Karpas-422 (cell line): ENCODE measurements at regions not wholly inside any gene's neighbourhood (a gene's known extent, or its start where the extent isn't known, plus 50 kb on each side); places are given as distances from the start of the nearest gene placed in this dataset.

Experiments used
- DNase-seq: peaks from one replicate; pipeline ENCODE4 v3.0.0-alpha.2; 2015
- H2AFZ ChIP-seq: fragments of 200-600 bp; sonication (generic); 2 replicates; pipeline ENCODE4 v1.6.1; 2014; ENCODE audit warnings: antibody characterized with exemption, low read length, mixed read lengths
- H3K27ac ChIP-seq: fragments of 200-600 bp; sonication (generic); 2 replicates; pipeline ENCODE4 v1.5.1; 2014; ENCODE audit warnings: mild to moderate bottlenecking, low read length, moderate library complexity
- H3K27me3 ChIP-seq: fragments of 200-600 bp; sonication (generic); 2 replicates; pipeline ENCODE4 v1.6.1; 2014; ENCODE audit warnings: low read length, mixed read lengths
- H3K36me3 ChIP-seq: fragments of 200-600 bp; sonication (generic); 2 replicates; pipeline ENCODE4 v1.6.1; 2014; ENCODE audit warnings: low read length, mixed read lengths; ENCODE audit not compliant: insufficient read depth
- H3K4me1 ChIP-seq: fragments of 200-600 bp; sonication (generic); 2 replicates; pipeline ENCODE4 v1.6.1; 2014; ENCODE audit warnings: mild to moderate bottlenecking, low read length, mixed read lengths
- H3K4me2 ChIP-seq: fragments of 200-600 bp; sonication (generic); 2 replicates; pipeline ENCODE4 v1.6.1; 2014; ENCODE audit warnings: low read length, low read depth, mild to moderate bottlenecking; ENCODE audit not compliant: poor library complexity, severe bottlenecking
- H3K4me3 ChIP-seq: fragments of 200-600 bp; sonication (generic); 2 replicates; pipeline ENCODE4 v1.5.1; 2014; ENCODE audit warnings: mild to moderate bottlenecking, antibody characterized with exemption, low read length, mixed read lengths
- H3K79me2 ChIP-seq: fragments of 200-600 bp; sonication (generic); 2 replicates; pipeline ENCODE4 v1.6.1; 2014; ENCODE audit warnings: mild to moderate bottlenecking, low read length, mixed read lengths
- H3K9ac ChIP-seq: fragments of 200-600 bp; sonication (generic); 2 replicates; pipeline ENCODE4 v1.6.0; 2014; ENCODE audit warnings: low read length
- H3K9me2 ChIP-seq: fragments of 200-600 bp; sonication (generic), shearing (Covaris generic); replicated peaks from 2 replicates; pipeline ENCODE4 v1.6.0; 2014; ENCODE audit warnings: mild to moderate bottlenecking, low read length, moderate library complexity; ENCODE audit not compliant: insufficient read depth
- H3K9me3 ChIP-seq: fragments of 300-700, 200-600 bp; sonication (generic); 2 replicates; pipeline ENCODE4 v1.6.1; 2014; ENCODE audit warnings: low read length, mixed read lengths
- H4K20me1 ChIP-seq: fragments of 200-600 bp; sonication (generic); 2 replicates; pipeline ENCODE4 v1.6.1; 2014; ENCODE audit warnings: mild to moderate bottlenecking, antibody characterized with exemption, low read length, low read depth; ENCODE audit not compliant: insufficient read depth

GRCh38 chr14:104358528-104359300 is 220.3 kb downstream of the KIF26A start:
- Histone ChIP-seq H3K9ac (no peak overlapping the region), H3K9me2 (no peaks in the 10 kb centered on the region), H4K20me1 (0 out of 2 replicates have a peak, but pooled peaks cover 7% of the 10 kb centered on the region), H3K4me1 (no peaks in the 10 kb centered on the region), H3K79me2 (no peaks in the 10 kb centered on the region), H3K36me3 (no peaks in the 10 kb centered on the region), H2AFZ (no peak overlapping the region), H3K27ac (no peak overlapping the region), H3K27me3 (no peaks in the 10 kb centered on the region; the same call in 1 of the 2 replicates), H3K4me3 (no peak overlapping the region), H3K4me2 (no peak overlapping the region), H3K9me3 (no peaks in the 10 kb centered on the region)
- DNase-seq, result no peak

- Histone ChIP-seq H3K9me2 (no peaks in the 10 kb centered on the region), H3K4me3 (no peak overlapping the region), H2AFZ (no peak overlapping the region), H3K4me1 (no peaks in the 10 kb centered on the region), H3K9me3 (no peaks in the 10 kb centered on the region), H4K20me1 (0 out of 2 replicates have a peak, but pooled peaks cover 7% of the 10 kb centered on the region), H3K9ac (no peak overlapping the region), H3K79me2 (no peaks in the 10 kb centered on the region), H3K27ac (no peak overlapping the region), H3K27me3 (no peaks in the 10 kb centered on the region; the same call in 1 of the 2 replicates), H3K36me3 (no peaks in the 10 kb centered on the region), H3K4me2 (no peak overlapping the region)
- no peak for DNase-seq
These were observed 220.1 kb upstream of the C14orf180 start for GRCh38 chr14:104359301-104359968.

DNA sequence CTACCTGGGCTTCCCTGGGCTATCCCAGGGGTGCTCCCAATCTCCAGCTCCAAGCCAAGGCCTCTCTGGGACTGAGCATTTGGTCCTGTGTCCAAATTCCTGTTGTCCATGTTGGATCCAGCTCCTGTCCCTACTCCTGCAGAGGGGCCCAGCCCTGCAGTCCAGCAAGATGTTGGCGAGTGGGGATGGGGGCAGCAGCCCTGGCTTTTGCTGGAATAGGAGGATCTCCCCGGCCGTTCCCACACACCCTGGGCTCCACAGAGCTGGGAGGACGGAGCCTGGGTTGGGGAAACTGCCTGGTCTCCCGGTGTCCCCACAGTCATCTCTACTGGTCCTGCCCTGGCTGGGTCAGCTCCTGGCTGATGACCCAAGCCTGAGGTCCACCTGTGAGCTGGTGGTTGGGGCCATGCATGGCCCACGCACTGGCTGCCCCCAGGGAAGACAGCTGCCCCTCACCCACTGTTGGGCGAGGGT is 219.6 kb upstream of the C14orf180 start:
- Histone ChIP-seq H3K9me2 (no peaks in the 10 kb centered on the region), H4K20me1 (0 out of 2 replicates have a peak, but pooled peaks cover 7% of the 10 kb centered on the region), H2AFZ (no peak overlapping the region), H3K9me3 (no peaks in the 10 kb centered on the region), H3K4me3 (no peak overlapping the region), H3K27ac (no peak overlapping the region), H3K4me2 (no peak overlapping the region), H3K27me3 (no peaks in the 10 kb centered on the region; the same call in 1 of the 2 replicates), H3K36me3 (no peaks in the 10 kb centered on the region), H3K79me2 (no peaks in the 10 kb centered on the region), H3K4me1 (no peaks in the 10 kb centered on the region), H3K9ac (no peak overlapping the region)
- DNase-seq, result no peak

- no peaks in the 10 kb centered on the region for H3K9me2 ChIP-seq
- H3K27ac ChIP-seq, result no peak overlapping the region
- H2AFZ ChIP-seq, result no peak overlapping the region
- no peak overlapping the region for H3K9ac ChIP-seq
- no peaks in the 10 kb centered on the region for H3K79me2 ChIP-seq
- no peaks in the 10 kb centered on the region; the same call in 1 of the 2 replicates for H3K27me3 ChIP-seq
- H3K4me3 ChIP-seq, result no peak overlapping the region
- H3K4me2 ChIP-seq, result no peak overlapping the region
- no peak for DNase-seq
- no peaks in the 10 kb centered on the region for H3K4me1 ChIP-seq
- 0 out of 2 replicates have a peak, but pooled peaks cover 7% of the 10 kb centered on the region for H4K20me1 ChIP-seq
- no peaks in the 10 kb centered on the region for H3K36me3 ChIP-seq
- H3K9me3 ChIP-seq, result no peaks in the 10 kb centered on the region
These were observed 219.1 kb upstream of the C14orf180 start for GRCh38 chr14:104360501-104360900.

GRCh38 chr14:104361101-104361591 is 218.4 kb upstream of the C14orf180 start:
- Histone ChIP-seq H3K4me3 (no peak overlapping the region), H3K9ac (no peak overlapping the region), H3K9me3 (no peaks in the 10 kb centered on the region), H3K27ac (no peak overlapping the region), H3K4me2 (no peak overlapping the region), H4K20me1 (0 out of 2 replicates have a peak, but pooled peaks cover 7% of the 10 kb centered on the region), H3K79me2 (no peaks in the 10 kb centered on the region), H3K4me1 (no peaks in the 10 kb centered on the region), H2AFZ (no peak overlapping the region), H3K36me3 (no peaks in the 10 kb centered on the region), H3K27me3 (no peaks in the 10 kb centered on the region; the same call in 1 of the 2 replicates), H3K9me2 (no peaks in the 10 kb centered on the region)
- no peak for DNase-seq

- H3K36me3 ChIP-seq, result no peaks in the 10 kb centered on the region
- H3K4me3 ChIP-seq, result no peak overlapping the region
- H3K9me2 ChIP-seq, result no peaks in the 10 kb centered on the region
- no peaks in the 10 kb centered on the region for H3K9me3 ChIP-seq
- no peak overlapping the region for H3K27ac ChIP-seq
- no peaks in the 10 kb centered on the region; the same call in 1 of the 2 replicates for H3K27me3 ChIP-seq
- no peak overlapping the region for H2AFZ ChIP-seq
- 0 out of 2 replicates have a peak, but pooled peaks cover 7% of the 10 kb centered on the region for H4K20me1 ChIP-seq
- H3K4me1 ChIP-seq, result no peaks in the 10 kb centered on the region
- no peak overlapping the region for H3K4me2 ChIP-seq
- H3K9ac ChIP-seq, result no peak overlapping the region
- no peaks in the 10 kb centered on the region for H3K79me2 ChIP-seq
- DNase-seq, result no peak
These were observed 217.5 kb upstream of the C14orf180 start for GRCh38 chr14:104361921-104362681.

GRCh38 chr14:104362761-104363605 is 216.6 kb upstream of the C14orf180 start:
- H3K9ac ChIP-seq, result no peak overlapping the region
- H3K79me2 ChIP-seq, result no peaks in the 10 kb centered on the region
- H3K27ac ChIP-seq, result no peak overlapping the region
- no peak overlapping the region for H2AFZ ChIP-seq
- 0 out of 2 replicates have a peak, but pooled peaks cover 7% of the 10 kb centered on the region for H4K20me1 ChIP-seq
- no peaks in the 10 kb centered on the region; the same call in 1 of the 2 replicates for H3K27me3 ChIP-seq
- H3K9me2 ChIP-seq, result no peaks in the 10 kb centered on the region
- DNase-seq, result no peak
- H3K9me3 ChIP-seq, result no peaks in the 10 kb centered on the region
- no peaks in the 10 kb centered on the region for H3K36me3 ChIP-seq
- H3K4me1 ChIP-seq, result no peaks in the 10 kb centered on the region
- H3K4me2 ChIP-seq, result no peak overlapping the region
- no peak overlapping the region for H3K4me3 ChIP-seq
